ENCODE measurements at regions not wholly inside any gene's neighbourhood (a gene's known extent, or its start where the extent isn't known, plus 50 kb on each side); places are given as distances from the start of the nearest gene placed in this dataset.

- no peak overlapping the region for H2AFZ ChIP-seq (ENCODE audit: low read depth, low read length, poor library complexity, severe bottlenecking)
- no peaks in the 10 kb centered on the region for H3K4me1 ChIP-seq (ENCODE audit: control insufficient read depth in 1 of 2, insufficient read depth in 2 of 2, low read length in 2 of 2)
- BruUV-seq (replicated peaks) = no TSS peak
- no peaks in the 10 kb centered on the region for H3K36me3 ChIP-seq (ENCODE audit: control insufficient read depth in 1 of 2, insufficient read depth in 2 of 2, low read length in 2 of 2)
- TF ChIP-seq ZNF274 (IDR thresholded peaks at IDR 0.05; ENCODE audit: low read depth, low read length) = no peak
- no peak for TF ChIP-seq EZH2 (IDR thresholded peaks at IDR 0.05)
- H3K27me3 ChIP-seq (ENCODE audit: insufficient read depth, low read length) = no peaks in the 10 kb centered on the region
- intact Hi-C loops (cut with micrococcal nuclease) = no loop called here
- DNase-seq (ENCODE audit: low read depth, low spot score) = no peak
- ATAC-seq = no peak
- no peak overlapping the region for H3K4me3 ChIP-seq (replicated peaks in 1 of 2; ENCODE audit: low read depth in 1 of 2, low read length in 2 of 2)
- CTCF ChIA-PET = no interaction called here
- H4K20me1 ChIP-seq (ENCODE audit: insufficient read depth) = no peaks in the 10 kb centered on the region
- POLR2A ChIA-PET = no interaction called here
- no peaks in the 10 kb centered on the region for H3K9me2 ChIP-seq (ENCODE audit: insufficient read depth)
- H3K9me3 ChIP-seq (ENCODE audit: control insufficient read depth in 1 of 2, insufficient read depth in 1 of 2, low read depth in 1 of 2, low read length in 2 of 2) = no peaks in the 10 kb centered on the region
- no peak overlapping the region for H3K9ac ChIP-seq (ENCODE audit: low read length)
- RAD21 ChIA-PET (ENCODE audit: low non-redundant PET in 1 of 2, low total read pairs in 2 of 2, uncharacterized antibody in 2 of 2, unreplicated experiment in 2 of 2) = no interaction called here
- no peaks in the 10 kb centered on the region for H3K79me2 ChIP-seq (ENCODE audit: insufficient read depth, low read length)
- no peak overlapping the region for H3K27ac ChIP-seq (ENCODE audit: low read depth, low read length)
- no peak overlapping the region for H3K4me2 ChIP-seq (ENCODE audit: low read length)
These were observed 315.4 kb upstream of the SASH1 start for GRCh38 chr6:148027201-148027600.

- no peak overlapping the region for H3K27ac ChIP-seq (ENCODE audit: low read depth, low read length)
- no peak for DNase-seq (ENCODE audit: low read depth, low spot score)
- no peaks in the 10 kb centered on the region for H4K20me1 ChIP-seq (ENCODE audit: insufficient read depth)
- no peaks in the 10 kb centered on the region for H3K36me3 ChIP-seq (ENCODE audit: control insufficient read depth in 1 of 2, insufficient read depth in 2 of 2, low read length in 2 of 2)
- TF ChIP-seq EZH2 (IDR thresholded peaks at IDR 0.05) (no peak), SIN3A (IDR thresholded peaks at IDR 0.05; ENCODE audit: low read depth) (no peak), RAD21 (IDR thresholded peaks at IDR 0.05; ENCODE audit: low read depth) (no peak), CEBPB (IDR thresholded peaks at IDR 0.05; ENCODE audit: low read depth) (no peak), YY1 (IDR thresholded peaks at IDR 0.05; ENCODE audit: extremely low read depth, insufficient replicate concordance, low read depth, low read length) (no peak), POLR2AphosphoS5 (IDR thresholded peaks at IDR 0.05; ENCODE audit: low read depth, low read length) (no peak)
- TF ChIP-seq, protein P1, sequence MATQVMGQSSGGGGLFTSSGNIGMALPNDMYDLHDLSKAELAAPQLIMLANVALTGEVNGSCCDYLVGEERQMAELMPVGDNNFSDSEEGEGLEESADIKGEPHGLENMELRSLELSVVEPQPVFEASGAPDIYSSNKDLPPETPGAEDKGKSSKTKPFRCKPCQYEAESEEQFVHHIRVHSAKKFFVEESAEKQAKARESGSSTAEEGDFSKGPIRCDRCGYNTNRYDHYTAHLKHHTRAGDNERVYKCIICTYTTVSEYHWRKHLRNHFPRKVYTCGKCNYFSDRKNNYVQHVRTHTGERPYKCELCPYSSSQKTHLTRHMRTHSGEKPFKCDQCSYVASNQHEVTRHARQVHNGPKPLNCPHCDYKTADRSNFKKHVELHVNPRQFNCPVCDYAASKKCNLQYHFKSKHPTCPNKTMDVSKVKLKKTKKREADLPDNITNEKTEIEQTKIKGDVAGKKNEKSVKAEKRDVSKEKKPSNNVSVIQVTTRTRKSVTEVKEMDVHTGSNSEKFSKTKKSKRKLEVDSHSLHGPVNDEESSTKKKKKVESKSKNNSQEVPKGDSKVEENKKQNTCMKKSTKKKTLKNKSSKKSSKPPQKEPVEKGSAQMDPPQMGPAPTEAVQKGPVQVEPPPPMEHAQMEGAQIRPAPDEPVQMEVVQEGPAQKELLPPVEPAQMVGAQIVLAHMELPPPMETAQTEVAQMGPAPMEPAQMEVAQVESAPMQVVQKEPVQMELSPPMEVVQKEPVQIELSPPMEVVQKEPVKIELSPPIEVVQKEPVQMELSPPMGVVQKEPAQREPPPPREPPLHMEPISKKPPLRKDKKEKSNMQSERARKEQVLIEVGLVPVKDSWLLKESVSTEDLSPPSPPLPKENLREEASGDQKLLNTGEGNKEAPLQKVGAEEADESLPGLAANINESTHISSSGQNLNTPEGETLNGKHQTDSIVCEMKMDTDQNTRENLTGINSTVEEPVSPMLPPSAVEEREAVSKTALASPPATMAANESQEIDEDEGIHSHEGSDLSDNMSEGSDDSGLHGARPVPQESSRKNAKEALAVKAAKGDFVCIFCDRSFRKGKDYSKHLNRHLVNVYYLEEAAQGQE (IDR thresholded peaks at IDR 0.05; ENCODE audit: low read depth) = no peak
- TF ChIP-seq, protein P2, sequence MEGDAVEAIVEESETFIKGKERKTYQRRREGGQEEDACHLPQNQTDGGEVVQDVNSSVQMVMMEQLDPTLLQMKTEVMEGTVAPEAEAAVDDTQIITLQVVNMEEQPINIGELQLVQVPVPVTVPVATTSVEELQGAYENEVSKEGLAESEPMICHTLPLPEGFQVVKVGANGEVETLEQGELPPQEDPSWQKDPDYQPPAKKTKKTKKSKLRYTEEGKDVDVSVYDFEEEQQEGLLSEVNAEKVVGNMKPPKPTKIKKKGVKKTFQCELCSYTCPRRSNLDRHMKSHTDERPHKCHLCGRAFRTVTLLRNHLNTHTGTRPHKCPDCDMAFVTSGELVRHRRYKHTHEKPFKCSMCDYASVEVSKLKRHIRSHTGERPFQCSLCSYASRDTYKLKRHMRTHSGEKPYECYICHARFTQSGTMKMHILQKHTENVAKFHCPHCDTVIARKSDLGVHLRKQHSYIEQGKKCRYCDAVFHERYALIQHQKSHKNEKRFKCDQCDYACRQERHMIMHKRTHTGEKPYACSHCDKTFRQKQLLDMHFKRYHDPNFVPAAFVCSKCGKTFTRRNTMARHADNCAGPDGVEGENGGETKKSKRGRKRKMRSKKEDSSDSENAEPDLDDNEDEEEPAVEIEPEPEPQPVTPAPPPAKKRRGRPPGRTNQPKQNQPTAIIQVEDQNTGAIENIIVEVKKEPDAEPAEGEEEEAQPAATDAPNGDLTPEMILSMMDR (IDR thresholded peaks at IDR 0.05 in 2 of 3, conservative IDR thresholded peaks at IDR 0.05 in 1 of 3; ENCODE audit: borderline replicate concordance in 1 of 3, insufficient read depth in 1 of 3, low read depth in 2 of 3, low read length in 2 of 3) = no peak
- no peaks in the 10 kb centered on the region for H3K79me2 ChIP-seq (ENCODE audit: insufficient read depth, low read length)
- ChIA-PET CTCF (no interaction called here), POLR2A (no interaction called here), RAD21 (ENCODE audit: low non-redundant PET in 1 of 2, low total read pairs in 2 of 2, uncharacterized antibody in 2 of 2, unreplicated experiment in 2 of 2) (no interaction called here)
- H3K9ac ChIP-seq (ENCODE audit: low read length) = no peak overlapping the region
- no peaks in the 10 kb centered on the region for H3K9me2 ChIP-seq (ENCODE audit: insufficient read depth)
- no TSS peak for BruUV-seq (replicated peaks)
- no peak overlapping the region for H2AFZ ChIP-seq (ENCODE audit: low read depth, low read length, poor library complexity, severe bottlenecking)
- no peak overlapping the region for H3K4me3 ChIP-seq (replicated peaks in 1 of 2; ENCODE audit: low read depth in 1 of 2, low read length in 2 of 2)
- H3K4me2 ChIP-seq (ENCODE audit: low read length) = no peak overlapping the region
- no peaks in the 10 kb centered on the region for H3K4me1 ChIP-seq (ENCODE audit: control insufficient read depth in 1 of 2, insufficient read depth in 2 of 2, low read length in 2 of 2)
- no peaks in the 10 kb centered on the region for H3K9me3 ChIP-seq (ENCODE audit: control insufficient read depth in 1 of 2, insufficient read depth in 1 of 2, low read depth in 1 of 2, low read length in 2 of 2)
- no peak for ATAC-seq
- H3K27me3 ChIP-seq (ENCODE audit: insufficient read depth, low read length) = no peaks in the 10 kb centered on the region; the same call in 1 of the 2 replicates
- intact Hi-C loops (cut with micrococcal nuclease) = no loop called here
These were observed 306.7 kb upstream of the SASH1 start for GRCh38 chr6:148035806-148036390.
